A549 (cell line): ENCODE measurements at regions not wholly inside any gene's neighbourhood (a gene's known extent, or its start where the extent isn't known, plus 50 kb on each side); places are given as distances from the start of the nearest gene placed in this dataset.

Source experiments
- CEBPB ChIP-seq, 2 experiments: fragments of >200 bp in 1 of 2; sonication (Bioruptor Twin) in 1 of 2; formaldehyde crosslinking in 1 of 2; IDR thresholded peaks; 2 replicates each; pipeline ENCODE4 v1.6.1; 2012 to 2016
- EP300 ChIP-seq, 2 experiments: fragments of >200 bp; sonication (Bioruptor Twin); formaldehyde crosslinking; IDR thresholded peaks; 2 replicates in 1 of 2; 3 replicates in 1 of 2; pipeline ENCODE4 v1.6.1; 2016 to 2017
- FOXS1 ChIP-seq: fragments of 250-450 bp; sonication (Bioruptor Pico); IDR thresholded peaks from 2 replicates; pipeline ENCODE4 v1.5.0; 2020; ENCODE audit warnings: mild to moderate bottlenecking, moderate library complexity
- JUNB ChIP-seq: fragments of >200 bp; sonication (Bioruptor Twin); formaldehyde crosslinking; IDR thresholded peaks from 2 replicates; pipeline ENCODE4 v1.6.1; 2016
- MAX ChIP-seq: IDR thresholded peaks from 2 replicates; pipeline ENCODE4 v1.6.1; 2012
- NFE2L2 ChIP-seq: fragments of 150-350 bp; conservative IDR thresholded peaks from 2 replicates; pipeline ENCODE4 v1.6.1; 2014; ENCODE audit warnings: low read length
- PBX3 ChIP-seq: IDR thresholded peaks from 2 replicates; pipeline ENCODE4 v1.6.1; 2012
- POLR2A ChIP-seq: IDR thresholded peaks from 2 replicates; pipeline ENCODE4 v1.6.1; 2012; ENCODE audit warnings: mild to moderate bottlenecking, low read length
- RFX5 ChIP-seq: fragments of 450-650 bp; IDR thresholded peaks from 2 replicates; pipeline ENCODE4 v1.7.1; 2014; ENCODE audit warnings: antibody characterized with exemption, mild to moderate bottlenecking, moderate library complexity
- SMC3 ChIP-seq: fragments of >200 bp; sonication (Bioruptor Twin); formaldehyde crosslinking; IDR thresholded peaks from 3 replicates; pipeline ENCODE4 v1.6.1; 2018; ENCODE audit warnings: inconsistent platforms
- SREBF2 ChIP-seq: fragments of 450-650 bp; IDR thresholded peaks from 2 replicates; pipeline ENCODE4 v1.6.1; 2014; ENCODE audit warnings: mild to moderate bottlenecking, moderate library complexity
- TF ChIP-seq, protein P1 (sequence below): fragments of 200-600 bp; sonication (generic); IDR thresholded peaks from 2 replicates; pipeline ENCODE4 v1.6.1; 2016; ENCODE audit warnings: antibody characterized with exemption, mild to moderate bottlenecking, moderate library complexity
- TF ChIP-seq, protein P2 (sequence below): fragments of >200 bp; sonication (Bioruptor Twin); formaldehyde crosslinking; IDR thresholded peaks from 3 replicates; pipeline ENCODE4 v1.5.1; 2016
- TF ChIP-seq, protein P3 (sequence below): IDR thresholded peaks from 2 replicates; pipeline ENCODE4 v1.6.1; 2012; ENCODE audit warnings: low read depth, borderline replicate concordance

GRCh38 chr13:64127856-64128255 is 2712.2 kb upstream of the PCDH20 start:
- TF ChIP-seq, protein P1, sequence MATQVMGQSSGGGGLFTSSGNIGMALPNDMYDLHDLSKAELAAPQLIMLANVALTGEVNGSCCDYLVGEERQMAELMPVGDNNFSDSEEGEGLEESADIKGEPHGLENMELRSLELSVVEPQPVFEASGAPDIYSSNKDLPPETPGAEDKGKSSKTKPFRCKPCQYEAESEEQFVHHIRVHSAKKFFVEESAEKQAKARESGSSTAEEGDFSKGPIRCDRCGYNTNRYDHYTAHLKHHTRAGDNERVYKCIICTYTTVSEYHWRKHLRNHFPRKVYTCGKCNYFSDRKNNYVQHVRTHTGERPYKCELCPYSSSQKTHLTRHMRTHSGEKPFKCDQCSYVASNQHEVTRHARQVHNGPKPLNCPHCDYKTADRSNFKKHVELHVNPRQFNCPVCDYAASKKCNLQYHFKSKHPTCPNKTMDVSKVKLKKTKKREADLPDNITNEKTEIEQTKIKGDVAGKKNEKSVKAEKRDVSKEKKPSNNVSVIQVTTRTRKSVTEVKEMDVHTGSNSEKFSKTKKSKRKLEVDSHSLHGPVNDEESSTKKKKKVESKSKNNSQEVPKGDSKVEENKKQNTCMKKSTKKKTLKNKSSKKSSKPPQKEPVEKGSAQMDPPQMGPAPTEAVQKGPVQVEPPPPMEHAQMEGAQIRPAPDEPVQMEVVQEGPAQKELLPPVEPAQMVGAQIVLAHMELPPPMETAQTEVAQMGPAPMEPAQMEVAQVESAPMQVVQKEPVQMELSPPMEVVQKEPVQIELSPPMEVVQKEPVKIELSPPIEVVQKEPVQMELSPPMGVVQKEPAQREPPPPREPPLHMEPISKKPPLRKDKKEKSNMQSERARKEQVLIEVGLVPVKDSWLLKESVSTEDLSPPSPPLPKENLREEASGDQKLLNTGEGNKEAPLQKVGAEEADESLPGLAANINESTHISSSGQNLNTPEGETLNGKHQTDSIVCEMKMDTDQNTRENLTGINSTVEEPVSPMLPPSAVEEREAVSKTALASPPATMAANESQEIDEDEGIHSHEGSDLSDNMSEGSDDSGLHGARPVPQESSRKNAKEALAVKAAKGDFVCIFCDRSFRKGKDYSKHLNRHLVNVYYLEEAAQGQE: no peak
- TF ChIP-seq FOXS1 (CRISPR knock-in tag) (no peak), POLR2A (no peak), SREBF2 (no peak), MAX (no peak), CEBPB (IDR thresholded peaks at IDR 0.05) (no peak), NFE2L2 (no peak), SMC3 (no peak), RFX5 (no peak), PBX3 (no peak), EP300 (IDR thresholded peaks at IDR 0.05) (no peak), JUNB (no peak)
- TF ChIP-seq, protein P2, sequence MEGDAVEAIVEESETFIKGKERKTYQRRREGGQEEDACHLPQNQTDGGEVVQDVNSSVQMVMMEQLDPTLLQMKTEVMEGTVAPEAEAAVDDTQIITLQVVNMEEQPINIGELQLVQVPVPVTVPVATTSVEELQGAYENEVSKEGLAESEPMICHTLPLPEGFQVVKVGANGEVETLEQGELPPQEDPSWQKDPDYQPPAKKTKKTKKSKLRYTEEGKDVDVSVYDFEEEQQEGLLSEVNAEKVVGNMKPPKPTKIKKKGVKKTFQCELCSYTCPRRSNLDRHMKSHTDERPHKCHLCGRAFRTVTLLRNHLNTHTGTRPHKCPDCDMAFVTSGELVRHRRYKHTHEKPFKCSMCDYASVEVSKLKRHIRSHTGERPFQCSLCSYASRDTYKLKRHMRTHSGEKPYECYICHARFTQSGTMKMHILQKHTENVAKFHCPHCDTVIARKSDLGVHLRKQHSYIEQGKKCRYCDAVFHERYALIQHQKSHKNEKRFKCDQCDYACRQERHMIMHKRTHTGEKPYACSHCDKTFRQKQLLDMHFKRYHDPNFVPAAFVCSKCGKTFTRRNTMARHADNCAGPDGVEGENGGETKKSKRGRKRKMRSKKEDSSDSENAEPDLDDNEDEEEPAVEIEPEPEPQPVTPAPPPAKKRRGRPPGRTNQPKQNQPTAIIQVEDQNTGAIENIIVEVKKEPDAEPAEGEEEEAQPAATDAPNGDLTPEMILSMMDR: no peak
- TF ChIP-seq, protein P3, sequence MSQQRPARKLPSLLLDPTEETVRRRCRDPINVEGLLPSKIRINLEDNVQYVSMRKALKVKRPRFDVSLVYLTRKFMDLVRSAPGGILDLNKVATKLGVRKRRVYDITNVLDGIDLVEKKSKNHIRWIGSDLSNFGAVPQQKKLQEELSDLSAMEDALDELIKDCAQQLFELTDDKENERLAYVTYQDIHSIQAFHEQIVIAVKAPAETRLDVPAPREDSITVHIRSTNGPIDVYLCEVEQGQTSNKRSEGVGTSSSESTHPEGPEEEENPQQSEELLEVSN: no peak
